Sigmoid colon (tissue), 3 donors: ENCODE measurements at regions not wholly inside any gene's neighbourhood (a gene's known extent, or its start where the extent isn't known, plus 50 kb on each side); places are given as distances from the start of the nearest gene placed in this dataset.
"Not testable (repeated sequence)": the region's sequence is repeated elsewhere in the genome, so short reads cannot be mapped to it uniquely, and the experiment has no call there.

ENCODE experiments used
- CTCF ChIP-seq, 4 experiments: fragments of 450-650 bp in 3 of 4; fragments of 200-600 bp in 1 of 4; IDR thresholded peaks; one replicate each; pipeline ENCODE4 v1.5.1; 2016 to 2019; ENCODE audit warnings: antibody characterized with exemption in 4 of 4, mild to moderate bottlenecking in 3 of 4, moderate library complexity in 2 of 4
- POLR2A ChIP-seq, 2 donors: fragments of 450-650 bp; IDR thresholded peaks; one replicate each; pipeline ENCODE4 v1.6.1; 2016; ENCODE audit warnings: antibody characterized with exemption in 2 of 2, mild to moderate bottlenecking in 2 of 2, moderate library complexity in 2 of 2

- TF ChIP-seq POLR2A, CTCF (IDR thresholded peaks at IDR 0.05): not testable (repeated sequence)
These were observed 55.8 kb upstream of the FRMPD3 start for GRCh38 chrX:107393656-107394055.
